K562 (cell line): ENCODE measurements at regions not wholly inside any gene's neighbourhood (a gene's known extent, or its start where the extent isn't known, plus 50 kb on each side); places are given as distances from the start of the nearest gene placed in this dataset.

ENCODE experiments used
- KAT8 ChIP-seq: fragments of 450-650 bp; IDR thresholded peaks from 2 replicates; pipeline ENCODE4 v1.6.1; 2016; ENCODE audit warnings: low read depth, mild to moderate bottlenecking
- ZNF639 ChIP-seq, 2 experiments: fragments of 200-800 bp in 1 of 2; sonication (Bioruptor generic) in 1 of 2; sonication (generic) in 1 of 2; formaldehyde crosslinking in 1 of 2; IDR thresholded peaks in 1 of 2; conservative IDR thresholded peaks in 1 of 2; 2 replicates each; pipeline versions ENCODE4 v1.5.0 to v1.6.1; 2016 to 2020; ENCODE audit warnings: missing compliant biosample characterization in 1 of 2, missing genetic modification characterization in 1 of 2, missing genetic modification reagents in 1 of 2
- ZNF785 ChIP-seq: fragments of 250-450 bp; sonication (Bioruptor Pico); IDR thresholded peaks from 2 replicates; pipeline ENCODE4 v1.4.0; 2020; ENCODE audit warnings: mild to moderate bottlenecking

- TF ChIP-seq ZNF639 (CRISPR knock-in tag; conservative IDR thresholded peaks at IDR 0.05 in 1 of 2, IDR thresholded peaks at IDR 0.05 in 1 of 2) (no peak), KAT8 (no peak), ZNF785 (CRISPR knock-in tag) (no peak)
Measured at GRCh38 chr21:35633501-35633900, 426.8 kb downstream of the SETD4 start.
